Mesendoderm (in vitro differentiated cells): ENCODE measurements at regions not wholly inside any gene's neighbourhood (a gene's known extent, or its start where the extent isn't known, plus 50 kb on each side); places are given as distances from the start of the nearest gene placed in this dataset.

ENCODE experiments used
- DNase-seq: peaks from one replicate; pipeline ENCODE4 v3.0.0; 2013
- H2AK5ac ChIP-seq: 2 replicates; pipeline ENCODE4 v1.6.1; 2013; ENCODE audit warnings: low read length, inconsistent platforms
- H2BK120ac ChIP-seq: 2 replicates; pipeline ENCODE4 v1.6.1; 2013; ENCODE audit warnings: low read depth, mild to moderate bottlenecking, low read length, moderate library complexity, mixed read lengths
- H2BK15ac ChIP-seq: replicated peaks from 2 replicates; pipeline ENCODE4 v1.6.1; 2013; ENCODE audit warnings: low read depth, mild to moderate bottlenecking, moderate library complexity
- H2BK5ac ChIP-seq: 2 replicates; pipeline ENCODE4 v1.6.1; 2013; ENCODE audit warnings: low read length, inconsistent platforms
- H3K18ac ChIP-seq: 2 replicates; pipeline ENCODE4 v1.6.1; 2013; ENCODE audit warnings: mild to moderate bottlenecking, low read length, mixed read lengths
- H3K23ac ChIP-seq: one replicate; pipeline ENCODE4 v1.6.1; 2013; ENCODE audit warnings: low read length
- H3K27ac ChIP-seq: 2 replicates; pipeline ENCODE4 v1.5.1; 2013; ENCODE audit warnings: low read depth, mild to moderate bottlenecking, inconsistent platforms, low read length, moderate library complexity
- H3K27me3 ChIP-seq: 2 replicates; pipeline ENCODE4 v1.6.1; 2013; ENCODE audit warnings: low read length, control low read depth, mild to moderate bottlenecking, inconsistent platforms; ENCODE audit not compliant: insufficient read depth, poor library complexity
- H3K36me3 ChIP-seq: 2 replicates; pipeline ENCODE4 v1.6.1; 2013; ENCODE audit warnings: low read length, inconsistent platforms; ENCODE audit not compliant: control insufficient read depth, insufficient read depth
- H3K4ac ChIP-seq: one replicate; pipeline ENCODE4 v1.6.1; 2013; ENCODE audit warnings: low read depth, mild to moderate bottlenecking, low read length, moderate library complexity
- H3K4me1 ChIP-seq: 2 replicates; pipeline ENCODE4 v1.6.1; 2013; ENCODE audit warnings: low read depth, low read length, inconsistent platforms; ENCODE audit not compliant: control insufficient read depth
- H3K4me2 ChIP-seq: 2 replicates; pipeline ENCODE4 v1.6.1; 2013; ENCODE audit warnings: low read length
- H3K4me3 ChIP-seq: 2 replicates; pipeline ENCODE4 v1.5.1; 2013; ENCODE audit warnings: mild to moderate bottlenecking, low read length
- H3K56ac ChIP-seq: one replicate; pipeline ENCODE4 v1.6.1; 2013; ENCODE audit warnings: low read length
- H3K79me1 ChIP-seq: 2 replicates; pipeline ENCODE4 v1.6.1; 2013; ENCODE audit warnings: low read length, inconsistent platforms
- H3K79me2 ChIP-seq: 2 replicates; pipeline ENCODE4 v1.6.1; 2013; ENCODE audit warnings: mild to moderate bottlenecking, low read length; ENCODE audit not compliant: control insufficient read depth, insufficient read depth
- H3K9ac ChIP-seq: 2 replicates; pipeline ENCODE4 v1.6.1; 2013; ENCODE audit warnings: low read length, inconsistent platforms
- H4K5ac ChIP-seq: one replicate; pipeline ENCODE4 v1.6.1; 2013; ENCODE audit warnings: low read length
- H4K8ac ChIP-seq: one replicate; pipeline ENCODE4 v1.6.1; 2013; ENCODE audit warnings: low read depth, mild to moderate bottlenecking, control low read depth, low read length, moderate library complexity
- WGBS: extraction: QIAGEN DNeasy Blood & Tissue Kit; methylation state at CpG from one replicate; pipeline ENCODE4 v1.1.7; 2013; ENCODE audit warnings: low lambda C conversion rate, missing lambda C conversion rate; ENCODE audit not compliant: insufficient coverage; ENCODE audit errors: extremely low coverage; 5-methylcytosine and 5-hydroxymethylcytosine counted together

DNA sequence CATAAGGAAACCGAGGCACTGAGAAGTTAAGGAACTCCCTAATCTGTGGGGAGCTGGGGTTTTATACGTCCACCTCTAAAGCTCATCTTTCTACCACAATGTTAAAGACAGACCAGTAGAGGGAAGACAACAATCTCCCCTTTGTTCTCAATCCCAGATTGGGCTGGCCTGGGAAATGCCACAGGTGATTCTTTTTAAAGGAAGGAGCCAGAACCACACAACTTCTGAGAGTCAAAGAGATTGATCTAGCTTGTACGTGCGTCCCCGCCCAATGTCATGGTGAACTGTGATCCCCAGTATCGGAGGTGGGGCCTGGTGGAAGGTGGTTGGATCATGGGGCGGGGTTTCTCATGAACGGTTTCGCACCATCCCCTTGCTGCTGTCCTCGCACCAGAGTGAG, 81.8 kb upstream of the LCLAT1 start:
- Histone ChIP-seq H3K4ac (no peak overlapping the region), H2BK5ac (no peak overlapping the region), H2BK120ac (no peak overlapping the region), H3K79me2 (no peaks in the 10 kb centered on the region), H3K79me1 (no peaks in the 10 kb centered on the region), H3K4me3 (no peak overlapping the region), H3K56ac (no peak overlapping the region), H3K4me2 (no peak overlapping the region), H2BK15ac (no peak overlapping the region), H3K27ac (no peak overlapping the region), H4K5ac (no peak overlapping the region), H3K23ac (no peak overlapping the region), H3K36me3 (no peaks in the 10 kb centered on the region), H3K27me3 (no peaks in the 10 kb centered on the region), H3K9ac (no peak overlapping the region), H3K18ac (no peak overlapping the region), H3K4me1 (no peaks in the 10 kb centered on the region), H4K8ac (no peak overlapping the region), H2AK5ac (no peak overlapping the region)
- no peak for DNase-seq
- no CpG with 5 or more reads among the region's 10 CpGs for WGBS

DNA sequence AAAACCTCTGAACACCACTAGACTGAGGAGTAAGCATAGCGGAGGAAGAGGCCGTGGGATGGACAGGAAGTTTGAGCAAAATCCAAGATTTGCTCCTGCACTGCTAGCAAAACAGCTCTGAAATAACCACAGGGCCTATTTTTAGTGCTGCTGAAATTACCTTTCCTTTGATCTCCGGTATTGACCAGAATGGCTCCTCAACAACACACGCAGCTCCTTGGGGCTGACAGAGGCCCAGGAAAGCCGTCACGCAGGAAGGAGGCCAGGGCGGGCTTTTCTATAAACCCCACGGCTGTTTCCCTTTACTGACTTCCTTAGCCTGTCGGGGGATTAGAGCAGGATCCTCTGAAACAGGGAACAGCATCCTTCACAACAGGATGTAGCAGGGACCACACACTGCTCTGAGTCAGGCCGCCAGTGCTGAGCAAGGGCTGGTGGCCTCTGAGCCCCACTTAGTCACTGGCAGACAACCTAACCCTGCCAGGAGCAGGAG, 80.8 kb upstream of the LCLAT1 start:
- no peak for DNase-seq

GRCh38 chr2:30367232-30368070, 79.6 kb upstream of the LCLAT1 start:
- no peak overlapping the region for H2AK5ac ChIP-seq
- H3K36me3 ChIP-seq, result no peaks in the 10 kb centered on the region
- no peaks in the 10 kb centered on the region for H3K79me2 ChIP-seq
- no peak for DNase-seq
- no peak overlapping the region for H3K9ac ChIP-seq
- no peak overlapping the region for H2BK5ac ChIP-seq
- H3K27ac ChIP-seq, result no peak overlapping the region
- no CpG with 5 or more reads among the region's 9 CpGs for WGBS
- H3K23ac ChIP-seq, result no peak overlapping the region
- no peaks in the 10 kb centered on the region for H3K79me1 ChIP-seq
- no peak overlapping the region for H3K18ac ChIP-seq
- H3K4ac ChIP-seq, result no peak overlapping the region
- H2BK120ac ChIP-seq, result no peak overlapping the region
- H3K27me3 ChIP-seq, result no peaks in the 10 kb centered on the region
- no peak overlapping the region for H3K56ac ChIP-seq
- no peaks in the 10 kb centered on the region for H3K4me1 ChIP-seq
- H2BK15ac ChIP-seq, result no peak overlapping the region
- no peak overlapping the region for H3K4me2 ChIP-seq
- no peak overlapping the region for H4K8ac ChIP-seq
- no peak overlapping the region for H4K5ac ChIP-seq
- no peak overlapping the region for H3K4me3 ChIP-seq

More for the DNA sequence above, 80.8 kb upstream of the LCLAT1 start:
- Histone ChIP-seq H2BK15ac (no peak overlapping the region), H3K79me2 (no peaks in the 10 kb centered on the region), H3K23ac (no peak overlapping the region), H3K4me3 (no peak overlapping the region), H2AK5ac (no peak overlapping the region), H3K56ac (no peak overlapping the region), H4K5ac (no peak overlapping the region), H3K4me1 (no peaks in the 10 kb centered on the region), H3K4me2 (no peak overlapping the region), H3K27me3 (no peaks in the 10 kb centered on the region), H2BK120ac (no peak overlapping the region), H4K8ac (no peak overlapping the region), H3K18ac (no peak overlapping the region), H2BK5ac (no peak overlapping the region), H3K79me1 (no peaks in the 10 kb centered on the region), H3K4ac (no peak overlapping the region), H3K9ac (no peak overlapping the region), H3K36me3 (no peaks in the 10 kb centered on the region), H3K27ac (no peak overlapping the region)
- WGBS, result no CpG with 5 or more reads among the region's 10 CpGs

- Histone ChIP-seq H3K27me3 (no peaks in the 10 kb centered on the region), H3K27ac (no peak overlapping the region), H2AK5ac (no peak overlapping the region), H3K4me1 (no peaks in the 10 kb centered on the region), H3K36me3 (no peaks in the 10 kb centered on the region), H3K56ac (no peak overlapping the region), H3K4ac (no peak overlapping the region), H4K8ac (no peak overlapping the region), H2BK120ac (no peak overlapping the region), H2BK5ac (no peak overlapping the region), H3K9ac (no peak overlapping the region), H4K5ac (no peak overlapping the region), H3K4me2 (no peak overlapping the region), H3K4me3 (no peak overlapping the region), H3K18ac (no peak overlapping the region), H2BK15ac (no peak overlapping the region), H3K79me2 (no peaks in the 10 kb centered on the region), H3K23ac (no peak overlapping the region), H3K79me1 (no peaks in the 10 kb centered on the region)
- WGBS, result no CpG with 5 or more reads among the region's 5 CpGs
- no peak for DNase-seq
These were observed 78.8 kb upstream of the LCLAT1 start for GRCh38 chr2:30368258-30368657.

- no peak overlapping the region for H3K23ac ChIP-seq
- no peak overlapping the region for H3K18ac ChIP-seq
- no peaks in the 10 kb centered on the region for H3K79me2 ChIP-seq
- H3K56ac ChIP-seq, result no peak overlapping the region
- H3K9ac ChIP-seq, result no peak overlapping the region
- no peak for DNase-seq
- no peak overlapping the region for H3K4ac ChIP-seq
- no peak overlapping the region for H2BK15ac ChIP-seq
- H3K4me2 ChIP-seq, result no peak overlapping the region
- WGBS, result no CpG with 5 or more reads among the region's 2 CpGs
- no peak overlapping the region for H3K27ac ChIP-seq
- no peak overlapping the region for H2BK120ac ChIP-seq
- no peak overlapping the region for H4K5ac ChIP-seq
- H3K27me3 ChIP-seq, result no peaks in the 10 kb centered on the region
- no peaks in the 10 kb centered on the region for H3K36me3 ChIP-seq
- H2AK5ac ChIP-seq, result no peak overlapping the region
- H2BK5ac ChIP-seq, result no peak overlapping the region
- no peak overlapping the region for H4K8ac ChIP-seq
- H3K4me3 ChIP-seq, result no peak overlapping the region
- H3K4me1 ChIP-seq, result no peaks in the 10 kb centered on the region
- H3K79me1 ChIP-seq, result no peaks in the 10 kb centered on the region
These were observed 75.9 kb upstream of the LCLAT1 start for GRCh38 chr2:30371028-30371689.
